Heart left ventricle (tissue), 13 donors: ENCODE measurements at regions not wholly inside any gene's neighbourhood (a gene's known extent, or its start where the extent isn't known, plus 50 kb on each side); places are given as distances from the start of the nearest gene placed in this dataset.

Experiments
- POLR2A ChIP-seq, 2 donors: fragments of 450-650 bp; IDR thresholded peaks; one replicate each; pipeline ENCODE4 v1.6.1; 2017; ENCODE audit warnings: antibody characterized with exemption in 2 of 2, mild to moderate bottlenecking in 2 of 2, moderate library complexity in 2 of 2
- TF ChIP-seq, protein P1 (sequence below), 12 donors: fragments of 200-600 bp; sonication (generic) in 4 of 12; IDR thresholded peaks; one replicate each; pipeline versions ENCODE4 v1.5.0 to v1.8.0; 2018 to 2022; ENCODE audit warnings: antibody characterized with exemption in 12 of 12, mild to moderate bottlenecking in 5 of 12
- donor health status: ischemic (EF 13 %, LVEDD 7.1; RV severe dilation, severe dysfunction).
- donor health status: DM: no; HTN: yes; CAD: no.
- donor health status: DM: no; HTN: no; CAD: no.
- donor health status: ischemic (EF 25% LVEDD 6.9; RV normal size, moderate dysfunction).
- donor health status: ischemic (EF 25% LVEDD 5.7; RV mildly dilated, moderate dysfunction).
- donor health status: ischemic (EF 35%, LVEDD 5.7; RV mildly dilated, moderate dysfunction).
- donor health status: nonischemic (EF 11% LVEDD 7.7; RV severe dilation, severe dysfunction).
- donor health status: DM: yes; HTN: yes; CAD: no.
- donor health status: PGD.
- donor health status: ischemic (EF 29% LVEDD 5.4; RV normal size, mild dysfunction).
- donor health status: nonischemic (EF 23%, LVEDD 6.1; RV moderate dilation, normal function).

DNA sequence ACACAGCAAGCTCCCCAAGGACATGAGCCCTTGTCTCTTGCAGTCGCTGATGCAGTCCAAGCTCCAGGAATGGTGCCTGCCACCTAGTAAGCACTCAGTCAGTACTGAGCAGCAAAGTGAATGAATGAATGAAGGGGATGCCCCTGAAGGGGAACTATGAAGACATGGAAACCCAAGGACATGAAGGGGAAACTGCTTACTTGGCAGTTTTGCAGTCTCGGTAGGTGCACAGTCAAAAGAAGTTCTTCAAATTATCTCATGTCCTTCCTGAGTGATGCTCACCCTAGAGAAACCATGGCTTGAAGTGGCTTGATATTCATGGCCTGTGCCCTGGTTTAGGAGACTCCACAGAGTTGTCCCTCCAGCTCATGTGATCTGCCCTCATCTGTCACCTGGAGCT lies 102.1 kb upstream of the DLX2 start:
- TF ChIP-seq, protein P1, sequence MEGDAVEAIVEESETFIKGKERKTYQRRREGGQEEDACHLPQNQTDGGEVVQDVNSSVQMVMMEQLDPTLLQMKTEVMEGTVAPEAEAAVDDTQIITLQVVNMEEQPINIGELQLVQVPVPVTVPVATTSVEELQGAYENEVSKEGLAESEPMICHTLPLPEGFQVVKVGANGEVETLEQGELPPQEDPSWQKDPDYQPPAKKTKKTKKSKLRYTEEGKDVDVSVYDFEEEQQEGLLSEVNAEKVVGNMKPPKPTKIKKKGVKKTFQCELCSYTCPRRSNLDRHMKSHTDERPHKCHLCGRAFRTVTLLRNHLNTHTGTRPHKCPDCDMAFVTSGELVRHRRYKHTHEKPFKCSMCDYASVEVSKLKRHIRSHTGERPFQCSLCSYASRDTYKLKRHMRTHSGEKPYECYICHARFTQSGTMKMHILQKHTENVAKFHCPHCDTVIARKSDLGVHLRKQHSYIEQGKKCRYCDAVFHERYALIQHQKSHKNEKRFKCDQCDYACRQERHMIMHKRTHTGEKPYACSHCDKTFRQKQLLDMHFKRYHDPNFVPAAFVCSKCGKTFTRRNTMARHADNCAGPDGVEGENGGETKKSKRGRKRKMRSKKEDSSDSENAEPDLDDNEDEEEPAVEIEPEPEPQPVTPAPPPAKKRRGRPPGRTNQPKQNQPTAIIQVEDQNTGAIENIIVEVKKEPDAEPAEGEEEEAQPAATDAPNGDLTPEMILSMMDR (IDR thresholded peaks at IDR 0.05): no peak
- no peak for TF ChIP-seq POLR2A (IDR thresholded peaks at IDR 0.05)
